Dendritic cell treated with granulocyte-macrophage colony-stimulating factor and Interleukin-4, amounts not matched to agents 40 ng/mL and 50 ng/mL, for 4 days (primary cell): ENCODE measurements at regions not wholly inside any gene's neighbourhood (a gene's known extent, or its start where the extent isn't known, plus 50 kb on each side); places are given as distances from the start of the nearest gene placed in this dataset.

ENCODE experiments used
- H3K27ac Mint-ChIP-seq: one replicate; pipeline ENCODE4 v1.8.0; 2022; ENCODE audit warnings: mild to moderate bottlenecking, mixed read lengths
- H3K27me3 Mint-ChIP-seq: one replicate; pipeline ENCODE4 v1.8.0; 2022; ENCODE audit warnings: mild to moderate bottlenecking, mixed read lengths
- H3K36me3 Mint-ChIP-seq: one replicate; pipeline ENCODE4 v1.8.0; 2022; ENCODE audit warnings: low read depth, mixed read lengths
- H3K4me1 Mint-ChIP-seq: one replicate; pipeline ENCODE4 v1.8.0; 2022; ENCODE audit warnings: low read depth, mixed read lengths
- H3K4me3 Mint-ChIP-seq: one replicate; pipeline ENCODE4 v1.8.0; 2022; ENCODE audit warnings: mild to moderate bottlenecking, moderate library complexity, mixed read lengths
- H3K9me3 Mint-ChIP-seq: one replicate; pipeline ENCODE4 v1.8.0; 2022; ENCODE audit warnings: mixed read lengths
- intact Hi-C: fragments of 100-400 bp; cut with micrococcal nuclease; formaldehyde crosslinking; loops from one replicate; pipeline ENCODE4 v1.15.0; 2022

DNA sequence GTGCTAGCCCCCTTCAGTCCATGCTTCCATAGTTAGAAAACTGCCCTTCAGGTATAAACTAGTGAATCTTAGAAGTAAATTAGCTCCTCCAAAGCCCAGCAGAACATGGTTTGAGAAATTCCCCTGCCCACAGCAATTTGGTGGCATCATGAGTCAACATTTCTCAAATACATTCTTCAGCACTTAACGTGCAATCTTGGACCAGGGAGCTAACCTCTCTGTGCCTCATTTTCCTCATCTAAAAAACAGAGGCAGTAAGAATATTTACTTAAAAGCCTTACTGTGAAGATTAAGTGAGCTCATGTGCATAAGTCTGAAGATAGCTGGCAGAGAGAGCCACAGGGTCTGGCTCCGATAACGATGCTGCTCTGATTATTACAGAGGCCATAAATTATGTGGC lies 800.7 kb upstream of the AMELY start:
- intact Hi-C loops = loop anchor here (10.0 kb wide), 1 partner anchor 57 kb away; no protein-coding TSS in a partner anchor
- Mint-ChIP-seq H3K9me3 (no peaks in the 10 kb centered on the region), H3K4me1 (peaks cover 52% of the 10 kb centered on the region), H3K36me3 (peaks cover 8% of the 10 kb centered on the region), H3K27ac (peak overlapping the region; percentile 79), H3K4me3 (no peak overlapping the region), H3K27me3 (peaks cover 6% of the 10 kb centered on the region)

DNA sequence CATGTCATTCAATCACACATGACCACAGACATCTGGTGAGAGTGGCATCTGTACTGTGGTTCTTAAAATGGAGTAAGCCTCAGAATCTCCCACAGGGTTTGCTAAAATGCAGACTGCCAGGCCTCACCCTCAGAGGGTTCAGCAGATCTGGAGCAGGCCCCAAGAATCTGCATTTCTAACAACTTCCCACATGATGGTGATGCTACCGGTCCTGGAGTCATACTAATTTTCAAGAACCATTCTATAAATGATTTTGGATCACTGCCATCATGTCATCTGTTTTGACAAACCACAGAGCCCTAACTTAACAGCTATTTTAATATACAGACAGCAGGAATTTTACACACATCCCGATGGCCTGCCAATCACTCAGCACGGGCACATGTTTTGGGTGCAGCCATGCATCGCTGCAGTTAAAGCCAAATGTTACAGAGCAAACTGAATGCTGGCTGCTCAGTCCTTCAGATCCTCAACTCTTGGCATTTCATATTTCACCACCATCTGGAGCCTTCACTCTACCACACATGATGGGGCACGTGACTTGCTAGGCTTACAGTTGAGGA lies 792.1 kb upstream of the AMELY start:
- Mint-ChIP-seq H3K9me3 (no peaks in the 10 kb centered on the region), H3K4me1 (peaks cover 15% of the 10 kb centered on the region), H3K27me3 (peaks cover 12% of the 10 kb centered on the region), H3K27ac (no peak overlapping the region), H3K36me3 (no peaks in the 10 kb centered on the region), H3K4me3 (no peak overlapping the region)
- intact Hi-C loops = no loop called here

DNA sequence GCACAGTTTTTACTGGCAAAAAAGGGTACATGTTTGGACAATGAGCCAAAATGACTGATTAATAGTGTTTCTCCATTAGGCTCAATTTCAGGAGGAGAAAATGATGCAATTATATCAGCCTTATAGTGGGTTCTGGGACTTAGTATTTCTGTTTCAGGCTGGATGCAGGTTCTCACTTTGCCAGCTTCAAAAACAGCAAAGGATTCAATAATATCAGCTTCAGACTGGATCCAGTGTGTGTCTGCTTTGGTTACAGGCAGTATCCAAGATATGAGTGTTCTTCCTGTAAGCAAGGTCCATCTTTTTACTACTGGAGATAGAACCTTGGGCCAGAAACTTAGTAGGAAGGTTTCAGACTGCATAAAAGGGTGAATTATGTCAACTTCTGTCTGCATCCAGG lies 790.9 kb upstream of the AMELY start:
- peaks cover 6% of the 10 kb centered on the region for H3K4me1 Mint-ChIP-seq
- H3K4me3 Mint-ChIP-seq = no peak overlapping the region
- intact Hi-C loops = no loop called here
- H3K27ac Mint-ChIP-seq = no peak overlapping the region
- H3K9me3 Mint-ChIP-seq = no peaks in the 10 kb centered on the region
- H3K27me3 Mint-ChIP-seq = peaks cover 6% of the 10 kb centered on the region
- H3K36me3 Mint-ChIP-seq = no peaks in the 10 kb centered on the region

DNA sequence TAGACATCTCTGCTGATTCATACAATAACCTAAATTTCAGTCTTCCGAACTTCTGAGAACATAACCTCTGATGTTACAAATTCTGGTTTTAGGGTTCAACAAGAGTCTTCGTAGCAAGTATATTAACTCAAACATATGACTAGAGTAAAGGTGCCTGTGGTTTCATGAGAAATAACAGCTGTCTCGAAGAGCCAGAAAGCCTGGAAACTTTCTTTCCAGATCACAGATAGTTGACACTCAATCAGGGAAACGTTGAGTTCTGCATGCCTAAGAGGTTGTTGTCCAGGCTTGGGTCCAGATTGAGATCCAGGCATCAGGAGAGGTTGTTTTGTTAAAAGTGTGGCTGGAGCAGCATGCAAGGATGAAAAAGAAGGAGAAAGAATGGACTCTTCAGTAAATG lies 790.1 kb upstream of the AMELY start:
- intact Hi-C loops = no loop called here
- Mint-ChIP-seq H3K27me3 (peaks cover 6% of the 10 kb centered on the region), H3K4me3 (no peak overlapping the region), H3K36me3 (no peaks in the 10 kb centered on the region), H3K9me3 (no peaks in the 10 kb centered on the region), H3K4me1 (peaks cover 6% of the 10 kb centered on the region), H3K27ac (peak overlapping the region; percentile 3)

DNA sequence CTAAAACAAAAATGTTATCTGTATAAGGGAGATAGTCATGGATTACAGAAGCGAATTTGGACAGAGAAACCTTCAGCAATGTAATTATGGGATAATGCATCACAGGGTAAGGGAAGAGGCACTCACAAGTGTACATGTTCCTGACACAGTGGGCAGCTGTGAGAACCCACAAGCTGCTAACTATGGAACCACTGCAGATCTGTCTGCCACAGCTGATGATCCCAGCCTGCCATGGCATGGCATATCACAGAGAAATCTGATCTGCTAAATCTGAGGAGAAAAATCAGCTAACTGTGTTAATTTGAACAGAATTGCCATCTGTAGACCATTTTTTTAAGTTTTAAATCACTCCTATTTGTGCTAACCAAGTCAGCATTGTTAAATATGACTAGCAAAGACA lies 786.0 kb upstream of the AMELY start:
- H3K27ac Mint-ChIP-seq = no peak overlapping the region
- H3K36me3 Mint-ChIP-seq = no peaks in the 10 kb centered on the region
- H3K9me3 Mint-ChIP-seq = no peaks in the 10 kb centered on the region
- no peak overlapping the region for H3K4me3 Mint-ChIP-seq
- H3K27me3 Mint-ChIP-seq = peaks cover 5% of the 10 kb centered on the region
- intact Hi-C loops = no loop called here
- H3K4me1 Mint-ChIP-seq = peaks cover 13% of the 10 kb centered on the region

DNA sequence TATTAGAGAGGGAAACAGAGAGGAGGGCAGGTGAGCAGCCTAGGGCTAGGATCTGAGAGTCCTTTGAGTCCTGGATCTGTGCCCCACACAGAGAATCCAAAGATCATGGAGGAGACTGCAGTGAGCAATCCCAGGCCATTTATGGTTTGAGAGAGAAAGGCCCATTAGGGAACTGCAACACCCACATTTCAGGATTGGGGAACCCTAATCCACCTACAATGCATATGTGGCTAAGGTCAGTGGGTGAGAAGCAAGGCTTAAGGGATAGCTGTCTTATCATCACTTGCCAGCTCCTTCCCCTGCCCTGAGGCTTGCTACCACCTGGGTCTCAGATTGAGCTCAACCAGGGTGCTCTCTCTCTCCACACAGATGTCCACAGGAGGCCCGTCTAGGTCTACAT lies 781.1 kb upstream of the AMELY start:
- Mint-ChIP-seq H3K27ac (peak overlapping the region; percentile 46), H3K36me3 (no peaks in the 10 kb centered on the region), H3K27me3 (peaks cover 4% of the 10 kb centered on the region), H3K9me3 (no peaks in the 10 kb centered on the region), H3K4me3 (no peak overlapping the region), H3K4me1 (peaks cover 14% of the 10 kb centered on the region)
- intact Hi-C loops = no loop called here

DNA sequence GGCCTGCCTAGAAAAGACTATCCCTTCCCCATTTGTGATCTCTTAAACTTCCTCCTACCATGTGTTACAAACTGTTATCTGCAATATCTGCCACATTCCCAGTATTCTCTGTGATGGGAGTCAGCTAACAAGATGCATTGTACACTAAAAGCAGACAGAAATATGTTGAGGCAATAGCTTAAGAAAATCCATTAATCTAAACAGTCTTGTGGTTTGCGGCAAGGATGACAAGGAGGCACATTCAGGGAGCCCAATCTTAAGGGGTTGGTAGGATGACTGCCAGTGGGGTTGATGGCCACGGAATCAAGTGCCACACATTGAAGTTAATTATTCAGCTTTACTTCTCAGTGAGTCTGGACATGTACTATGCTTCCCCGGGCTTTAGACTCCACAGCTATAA lies 775.5 kb upstream of the AMELY start:
- Mint-ChIP-seq H3K4me3 (no peak overlapping the region), H3K27ac (no peak overlapping the region), H3K27me3 (peaks cover 10% of the 10 kb centered on the region), H3K36me3 (no peaks in the 10 kb centered on the region), H3K9me3 (no peaks in the 10 kb centered on the region), H3K4me1 (peaks cover 17% of the 10 kb centered on the region)
- intact Hi-C loops = no loop called here

DNA sequence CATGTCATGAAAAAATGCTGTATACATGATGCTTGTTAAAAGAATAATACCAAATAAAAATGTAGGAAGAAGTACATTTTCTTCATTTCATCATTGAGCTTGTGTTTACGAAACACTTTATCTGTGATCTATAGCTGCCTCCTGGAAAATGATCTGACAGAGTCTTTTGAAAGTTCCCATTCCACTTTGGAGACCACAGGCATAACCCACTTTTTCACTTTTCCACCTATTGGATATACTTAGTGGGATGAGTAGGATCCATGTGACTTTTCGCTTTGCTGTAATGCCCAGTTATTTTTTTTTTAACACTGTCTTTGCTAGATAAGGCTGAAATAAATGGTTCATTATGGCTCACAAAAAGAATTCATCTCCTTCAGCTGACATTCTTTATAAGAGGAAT lies 773.0 kb upstream of the AMELY start:
- Mint-ChIP-seq H3K27ac (no peak overlapping the region), H3K4me3 (no peak overlapping the region), H3K4me1 (peaks cover 17% of the 10 kb centered on the region), H3K36me3 (no peaks in the 10 kb centered on the region), H3K27me3 (peaks cover 10% of the 10 kb centered on the region), H3K9me3 (no peaks in the 10 kb centered on the region)
- intact Hi-C loops = no loop called here

DNA sequence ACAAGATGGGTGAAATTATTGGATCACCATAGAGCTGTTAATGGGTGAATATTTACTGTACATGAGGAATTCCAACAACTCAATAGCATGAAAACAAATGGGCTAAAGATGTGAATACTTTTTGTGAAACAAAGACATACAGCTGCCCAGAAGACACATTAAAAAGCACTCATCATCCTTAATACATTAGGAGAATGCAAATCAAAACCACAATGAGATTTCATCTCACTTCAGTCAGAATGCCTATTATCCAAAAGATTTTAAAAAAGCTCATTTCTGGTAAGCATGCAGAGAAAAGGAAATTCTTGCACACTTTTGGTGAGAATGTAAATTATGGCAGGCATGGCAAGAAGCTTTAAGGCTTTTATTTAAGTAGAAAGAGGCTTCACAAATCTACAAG lies 770.8 kb upstream of the AMELY start:
- Mint-ChIP-seq H3K4me3 (no peak overlapping the region), H3K27me3 (peaks cover 8% of the 10 kb centered on the region), H3K9me3 (no peaks in the 10 kb centered on the region), H3K27ac (no peak overlapping the region), H3K4me1 (peaks cover 12% of the 10 kb centered on the region), H3K36me3 (no peaks in the 10 kb centered on the region)
- intact Hi-C loops = no loop called here

DNA sequence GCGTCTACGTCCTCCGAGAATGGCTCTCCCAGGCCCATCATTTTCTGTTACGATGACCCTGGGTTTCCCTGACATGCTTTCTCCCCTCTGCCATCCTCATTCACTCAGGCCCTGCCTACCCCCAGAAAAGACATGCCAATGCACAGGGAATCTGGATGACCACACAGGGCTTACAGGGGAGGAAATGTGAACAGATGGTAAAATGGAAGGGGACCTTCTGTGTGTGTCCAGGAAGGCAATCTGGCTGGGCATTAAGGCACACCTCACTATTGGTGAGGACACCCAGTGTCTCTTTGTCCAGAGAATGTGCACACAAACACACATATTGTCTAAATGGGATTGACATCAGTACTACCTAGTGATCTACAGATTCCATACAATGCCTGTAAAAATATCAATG lies 769.9 kb upstream of the AMELY start:
- no peaks in the 10 kb centered on the region for H3K9me3 Mint-ChIP-seq
- no peak overlapping the region for H3K27ac Mint-ChIP-seq
- H3K27me3 Mint-ChIP-seq = peaks cover 8% of the 10 kb centered on the region
- no peaks in the 10 kb centered on the region for H3K36me3 Mint-ChIP-seq
- intact Hi-C loops = no loop called here
- H3K4me3 Mint-ChIP-seq = no peak overlapping the region
- peaks cover 6% of the 10 kb centered on the region for H3K4me1 Mint-ChIP-seq

DNA sequence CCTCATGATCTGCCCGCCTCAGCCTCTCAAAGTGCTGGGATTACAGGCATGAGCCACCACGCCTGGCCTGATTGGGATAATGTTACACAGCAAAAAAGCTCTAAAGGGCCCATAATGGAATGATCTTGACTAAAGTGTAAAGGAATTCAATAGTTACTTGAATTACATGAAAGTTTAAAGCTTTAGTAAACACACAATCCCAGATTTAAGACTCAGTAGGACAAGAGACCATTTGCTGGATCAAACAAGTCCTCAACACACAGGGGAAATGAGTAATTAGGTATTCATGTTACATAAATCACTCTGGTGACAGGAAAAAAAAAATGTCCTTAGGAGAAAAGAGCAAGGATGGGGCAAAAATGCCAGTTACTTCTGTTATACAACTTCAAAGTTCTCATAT lies 762.9 kb upstream of the AMELY start:
- no peak overlapping the region for H3K27ac Mint-ChIP-seq
- no peaks in the 10 kb centered on the region for H3K9me3 Mint-ChIP-seq
- intact Hi-C loops = no loop called here
- H3K27me3 Mint-ChIP-seq = peaks cover 12% of the 10 kb centered on the region
- H3K36me3 Mint-ChIP-seq = no peaks in the 10 kb centered on the region
- no peaks in the 10 kb centered on the region for H3K4me1 Mint-ChIP-seq
- no peak overlapping the region for H3K4me3 Mint-ChIP-seq

DNA sequence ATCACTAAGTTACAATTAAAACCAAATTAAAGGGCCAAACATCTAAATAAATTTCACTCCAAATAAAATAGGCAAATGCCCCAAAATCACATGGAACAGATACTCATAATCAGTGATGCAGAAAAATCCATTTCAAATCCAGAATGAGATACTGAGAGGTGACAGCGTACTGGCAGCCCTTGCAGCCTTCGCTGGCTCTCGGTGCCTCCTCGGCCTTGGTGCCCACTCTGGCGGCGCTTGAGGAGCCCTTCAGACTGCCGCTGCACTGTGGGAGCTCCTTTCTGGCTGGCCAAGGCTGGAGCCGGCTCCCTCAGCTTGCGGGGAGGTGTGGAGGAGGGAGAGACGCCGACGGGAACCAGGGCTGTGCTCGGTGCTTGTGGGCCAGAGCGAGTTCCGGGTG lies 761.2 kb upstream of the AMELY start:
- no peak overlapping the region for H3K27ac Mint-ChIP-seq
- intact Hi-C loops = no loop called here
- H3K9me3 Mint-ChIP-seq = no peaks in the 10 kb centered on the region
- peaks cover 8% of the 10 kb centered on the region for H3K27me3 Mint-ChIP-seq
- H3K4me1 Mint-ChIP-seq = no peaks in the 10 kb centered on the region
- H3K36me3 Mint-ChIP-seq = no peaks in the 10 kb centered on the region
- H3K4me3 Mint-ChIP-seq = no peak overlapping the region

DNA sequence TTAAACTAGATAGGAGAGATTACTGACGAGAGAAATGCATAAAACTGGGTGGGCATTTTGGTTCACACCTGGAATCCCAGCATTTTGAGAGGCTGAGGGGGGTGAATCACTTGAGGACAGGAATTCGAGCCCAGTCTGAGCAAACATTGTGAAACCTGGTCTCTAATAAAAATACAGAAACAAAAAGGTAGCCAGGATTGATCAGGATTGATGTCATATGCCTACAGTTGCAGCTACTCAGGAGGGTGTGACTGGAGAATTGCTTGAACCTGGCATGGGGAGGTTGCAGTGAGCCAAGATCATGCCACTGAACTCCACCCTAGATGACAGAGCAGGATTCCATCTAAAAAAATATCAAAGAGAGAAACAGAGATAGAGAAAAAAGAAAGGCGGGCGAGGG lies 751.7 kb upstream of the AMELY start:
- H3K27ac Mint-ChIP-seq = no peak overlapping the region
- no peak overlapping the region for H3K4me3 Mint-ChIP-seq
- peaks cover 23% of the 10 kb centered on the region for H3K4me1 Mint-ChIP-seq
- H3K27me3 Mint-ChIP-seq = peaks cover 44% of the 10 kb centered on the region
- no peaks in the 10 kb centered on the region for H3K36me3 Mint-ChIP-seq
- intact Hi-C loops = no loop called here
- H3K9me3 Mint-ChIP-seq = no peaks in the 10 kb centered on the region

DNA sequence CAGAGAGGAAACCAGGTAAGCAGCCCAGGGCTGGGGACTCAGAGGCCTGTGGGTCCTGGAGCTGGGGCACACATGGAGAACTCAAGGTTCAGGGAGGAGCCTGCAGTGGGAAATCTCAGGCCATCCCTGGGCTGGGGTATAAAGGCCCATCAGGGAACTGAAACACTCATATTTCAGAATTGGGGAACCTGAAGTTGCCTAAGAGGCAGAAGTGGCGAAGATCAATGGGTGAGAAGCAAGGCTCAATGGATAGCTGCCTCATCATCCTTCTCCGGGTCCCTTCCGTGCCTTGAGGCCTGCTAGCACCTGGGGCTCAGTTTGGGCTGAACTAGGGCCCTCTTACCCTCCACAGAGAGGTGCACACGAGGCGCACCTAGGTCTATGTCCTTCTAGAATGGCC lies 747.5 kb upstream of the AMELY start:
- no peak overlapping the region for H3K4me3 Mint-ChIP-seq
- no peaks in the 10 kb centered on the region for H3K36me3 Mint-ChIP-seq
- H3K27ac Mint-ChIP-seq = peak overlapping the region; percentile 41
- no peaks in the 10 kb centered on the region for H3K9me3 Mint-ChIP-seq
- H3K27me3 Mint-ChIP-seq = peaks cover 40% of the 10 kb centered on the region
- peaks cover 27% of the 10 kb centered on the region for H3K4me1 Mint-ChIP-seq
- intact Hi-C loops = loop anchor here (10.0 kb wide), 1 partner anchor 56 kb away; no protein-coding TSS in a partner anchor

DNA sequence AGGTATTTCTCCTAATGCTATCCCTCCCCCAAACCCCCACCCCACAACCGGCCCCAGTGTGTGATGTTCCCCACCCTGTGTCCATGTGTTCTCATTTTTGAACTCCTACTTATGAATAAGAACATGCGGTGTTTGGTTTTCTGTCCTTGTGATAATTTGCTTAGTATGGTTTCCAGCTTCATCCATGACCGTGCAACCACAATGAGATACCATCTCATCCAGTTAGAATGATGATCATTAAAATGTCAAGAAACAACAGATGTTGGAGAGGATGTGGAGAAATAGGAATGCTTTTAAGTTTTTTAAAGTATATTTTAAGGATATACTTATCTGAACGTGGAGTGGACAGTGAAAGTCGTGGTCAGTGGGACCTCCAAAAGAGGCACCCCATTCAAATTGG lies 745.0 kb upstream of the AMELY start:
- Mint-ChIP-seq H3K9me3 (no peaks in the 10 kb centered on the region), H3K4me3 (no peak overlapping the region), H3K4me1 (peaks cover 24% of the 10 kb centered on the region), H3K27me3 (peaks cover 27% of the 10 kb centered on the region), H3K27ac (no peak overlapping the region), H3K36me3 (no peaks in the 10 kb centered on the region)
- intact Hi-C loops = loop anchor here (10.0 kb wide), 1 partner anchor 58 kb away; no protein-coding TSS in a partner anchor
